ENCODE measurements at regions not wholly inside any gene's neighbourhood (a gene's known extent, or its start where the extent isn't known, plus 50 kb on each side); places are given as distances from the start of the nearest gene placed in this dataset.

DNA sequence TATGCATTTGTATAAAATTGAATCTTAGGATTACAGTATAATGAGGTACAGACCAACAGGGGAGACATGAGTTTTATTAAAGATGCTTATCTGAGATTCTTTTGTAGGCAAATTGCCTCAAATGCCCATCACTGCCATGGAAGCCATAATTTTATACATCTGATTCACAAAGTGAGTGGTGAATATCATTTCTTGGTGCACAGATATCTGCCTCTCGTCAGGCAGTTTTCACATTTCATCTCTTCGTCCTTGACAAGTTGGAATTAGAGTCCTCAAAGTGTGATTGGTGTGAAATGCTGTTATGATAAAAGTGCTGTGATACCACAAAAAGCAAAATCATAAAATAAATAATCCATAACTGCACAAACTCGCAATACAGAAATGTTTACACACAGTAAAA is 1602.8 kb upstream of the DDX18 start:
- no peak for DNase-seq (ENCODE audit: low spot score)
- TF ChIP-seq, protein P1, sequence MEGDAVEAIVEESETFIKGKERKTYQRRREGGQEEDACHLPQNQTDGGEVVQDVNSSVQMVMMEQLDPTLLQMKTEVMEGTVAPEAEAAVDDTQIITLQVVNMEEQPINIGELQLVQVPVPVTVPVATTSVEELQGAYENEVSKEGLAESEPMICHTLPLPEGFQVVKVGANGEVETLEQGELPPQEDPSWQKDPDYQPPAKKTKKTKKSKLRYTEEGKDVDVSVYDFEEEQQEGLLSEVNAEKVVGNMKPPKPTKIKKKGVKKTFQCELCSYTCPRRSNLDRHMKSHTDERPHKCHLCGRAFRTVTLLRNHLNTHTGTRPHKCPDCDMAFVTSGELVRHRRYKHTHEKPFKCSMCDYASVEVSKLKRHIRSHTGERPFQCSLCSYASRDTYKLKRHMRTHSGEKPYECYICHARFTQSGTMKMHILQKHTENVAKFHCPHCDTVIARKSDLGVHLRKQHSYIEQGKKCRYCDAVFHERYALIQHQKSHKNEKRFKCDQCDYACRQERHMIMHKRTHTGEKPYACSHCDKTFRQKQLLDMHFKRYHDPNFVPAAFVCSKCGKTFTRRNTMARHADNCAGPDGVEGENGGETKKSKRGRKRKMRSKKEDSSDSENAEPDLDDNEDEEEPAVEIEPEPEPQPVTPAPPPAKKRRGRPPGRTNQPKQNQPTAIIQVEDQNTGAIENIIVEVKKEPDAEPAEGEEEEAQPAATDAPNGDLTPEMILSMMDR (IDR thresholded peaks at IDR 0.05), result no peak
- Mint-ChIP-seq H3K4me1 (ENCODE audit: low read depth) (no peaks in the 10 kb centered on the region), H3K9me3 (ENCODE audit: low read depth) (peaks cover 3% of the 10 kb centered on the region), H3K27ac (ENCODE audit: unreplicated experiment) (no peak overlapping the region), H3K36me3 (ENCODE audit: low read depth) (no peaks in the 10 kb centered on the region), H3K27me3 (ENCODE audit: low read depth) (no peaks in the 10 kb centered on the region), H3K4me3 (ENCODE audit: unreplicated experiment) (no peak overlapping the region)

- H3K27ac Mint-ChIP-seq (ENCODE audit: unreplicated experiment), result no peak overlapping the region
- TF ChIP-seq, protein P1 (IDR thresholded peaks at IDR 0.05), result no peak
- H3K4me1 Mint-ChIP-seq (ENCODE audit: low read depth), result no peaks in the 10 kb centered on the region
- no peaks in the 10 kb centered on the region for H3K27me3 Mint-ChIP-seq (ENCODE audit: low read depth)
- H3K9me3 Mint-ChIP-seq (ENCODE audit: low read depth), result peaks cover 20% of the 10 kb centered on the region
- no peak overlapping the region for H3K4me3 Mint-ChIP-seq (ENCODE audit: unreplicated experiment)
- H3K36me3 Mint-ChIP-seq (ENCODE audit: low read depth), result no peaks in the 10 kb centered on the region
- DNase-seq (ENCODE audit: low spot score), result no peak
Observed at GRCh38 chr2:116222793-116223192, 1591.7 kb upstream of the DDX18 start.

- Mint-ChIP-seq H3K4me1 (ENCODE audit: low read depth) (no peaks in the 10 kb centered on the region), H3K36me3 (ENCODE audit: low read depth) (no peaks in the 10 kb centered on the region), H3K27ac (ENCODE audit: unreplicated experiment) (no peak overlapping the region), H3K4me3 (ENCODE audit: unreplicated experiment) (no peak overlapping the region), H3K27me3 (ENCODE audit: low read depth) (no peaks in the 10 kb centered on the region), H3K9me3 (ENCODE audit: low read depth) (peaks cover 26% of the 10 kb centered on the region)
- peak; percentile 63 for DNase-seq (ENCODE audit: low spot score)
- TF ChIP-seq, protein P1 (IDR thresholded peaks at IDR 0.05), result no peak
Observed at GRCh38 chr2:116223912-116224311, 1590.6 kb upstream of the DDX18 start.

- H3K27ac Mint-ChIP-seq (ENCODE audit: unreplicated experiment), result no peak overlapping the region
- TF ChIP-seq, protein P1 (IDR thresholded peaks at IDR 0.05), result no peak
- no peaks in the 10 kb centered on the region for H3K36me3 Mint-ChIP-seq (ENCODE audit: low read depth)
Observed at GRCh38 chr2:116224610-116225009, 1589.9 kb upstream of the DDX18 start.

DNA sequence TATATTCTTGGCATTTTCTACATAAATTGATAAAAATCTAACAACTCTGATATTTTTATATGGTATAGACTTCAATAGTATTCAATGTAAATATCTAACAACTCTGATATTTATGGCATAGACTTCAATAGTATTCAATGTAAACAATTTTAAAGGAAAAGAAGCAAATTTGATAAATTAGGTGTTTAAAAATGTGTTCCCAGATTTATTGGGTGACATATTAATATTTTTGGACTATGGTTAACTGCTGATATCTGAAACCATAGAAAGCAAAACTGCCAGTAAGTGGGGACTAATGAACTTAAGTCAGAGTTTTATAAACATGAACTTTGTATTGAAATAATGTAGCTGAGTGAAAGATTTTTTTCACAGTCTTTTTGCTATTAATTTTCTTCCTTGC is 1576.0 kb upstream of the DDX18 start:
- DNase-seq (ENCODE audit: low spot score), result no peak
- Mint-ChIP-seq H3K4me3 (ENCODE audit: unreplicated experiment) (no peak overlapping the region), H3K36me3 (ENCODE audit: low read depth) (no peaks in the 10 kb centered on the region), H3K9me3 (ENCODE audit: low read depth) (peaks cover 27% of the 10 kb centered on the region), H3K27me3 (ENCODE audit: low read depth) (no peaks in the 10 kb centered on the region), H3K27ac (ENCODE audit: unreplicated experiment) (no peak overlapping the region), H3K4me1 (ENCODE audit: low read depth) (no peaks in the 10 kb centered on the region)
- TF ChIP-seq, protein P1 (IDR thresholded peaks at IDR 0.05), result no peak

More at GRCh38 chr2:116224610-116225009, 1589.9 kb upstream of the DDX18 start:
- Mint-ChIP-seq H3K9me3 (ENCODE audit: low read depth) (peaks cover 29% of the 10 kb centered on the region), H3K4me1 (ENCODE audit: low read depth) (no peaks in the 10 kb centered on the region), H3K27me3 (ENCODE audit: low read depth) (no peaks in the 10 kb centered on the region), H3K4me3 (ENCODE audit: unreplicated experiment) (no peak overlapping the region)
- no peak for DNase-seq (ENCODE audit: low spot score)
